ENCODE measurements at regions not wholly inside any gene's neighbourhood (a gene's known extent, or its start where the extent isn't known, plus 50 kb on each side); places are given as distances from the start of the nearest gene placed in this dataset.

DNA sequence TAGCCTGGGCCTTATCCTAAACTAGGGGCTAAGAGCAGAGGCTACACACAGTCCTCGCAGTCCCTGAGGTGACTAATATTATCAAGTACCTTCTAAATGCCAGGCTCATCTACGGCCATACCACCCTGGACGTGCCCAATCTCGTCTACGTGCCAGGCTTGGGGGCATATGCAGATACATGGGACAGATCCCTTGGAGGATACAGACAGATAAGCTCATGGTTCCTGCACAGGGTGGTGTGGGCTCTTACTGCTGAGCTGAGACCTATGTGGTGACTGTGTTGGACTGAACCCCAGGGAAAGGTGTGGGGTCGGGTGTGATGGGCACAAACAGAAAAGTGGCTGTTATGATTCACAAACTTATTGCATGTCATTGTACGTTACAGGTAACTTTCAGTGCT is 268.4 kb upstream of the NEBL start:
- Mint-ChIP-seq H3K9me3 (peaks cover 20% of the 10 kb centered on the region), H3K27me3 (ENCODE audit: low read depth, poor library complexity) (peaks cover 3% of the 10 kb centered on the region)

DNA sequence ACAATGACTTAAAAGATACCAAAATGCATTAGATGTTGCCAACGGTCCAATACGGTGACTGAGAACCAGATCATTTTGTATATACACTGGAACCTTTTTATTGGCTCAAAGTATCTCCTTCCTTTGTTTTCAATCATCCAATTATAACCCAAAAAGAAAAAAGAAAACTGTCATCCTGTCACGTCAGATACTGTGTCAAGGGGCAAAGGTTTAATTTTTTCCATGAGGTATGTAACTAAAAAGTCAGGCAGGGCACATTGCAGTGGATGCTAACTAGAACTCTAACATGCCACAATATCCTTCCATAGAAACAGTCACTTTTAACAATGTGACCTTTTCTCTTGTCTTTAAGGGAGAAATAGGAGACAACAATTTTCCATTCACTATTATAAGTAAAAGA is 267.6 kb upstream of the NEBL start:
- H3K4me3 Mint-ChIP-seq: no peak overlapping the region
- H3K27ac Mint-ChIP-seq: no peak overlapping the region
- DNase-seq: no peak
- peaks cover 20% of the 10 kb centered on the region for H3K9me3 Mint-ChIP-seq
- peaks cover 4% of the 10 kb centered on the region for H3K27me3 Mint-ChIP-seq (ENCODE audit: low read depth, poor library complexity)
- TF ChIP-seq, protein P1, sequence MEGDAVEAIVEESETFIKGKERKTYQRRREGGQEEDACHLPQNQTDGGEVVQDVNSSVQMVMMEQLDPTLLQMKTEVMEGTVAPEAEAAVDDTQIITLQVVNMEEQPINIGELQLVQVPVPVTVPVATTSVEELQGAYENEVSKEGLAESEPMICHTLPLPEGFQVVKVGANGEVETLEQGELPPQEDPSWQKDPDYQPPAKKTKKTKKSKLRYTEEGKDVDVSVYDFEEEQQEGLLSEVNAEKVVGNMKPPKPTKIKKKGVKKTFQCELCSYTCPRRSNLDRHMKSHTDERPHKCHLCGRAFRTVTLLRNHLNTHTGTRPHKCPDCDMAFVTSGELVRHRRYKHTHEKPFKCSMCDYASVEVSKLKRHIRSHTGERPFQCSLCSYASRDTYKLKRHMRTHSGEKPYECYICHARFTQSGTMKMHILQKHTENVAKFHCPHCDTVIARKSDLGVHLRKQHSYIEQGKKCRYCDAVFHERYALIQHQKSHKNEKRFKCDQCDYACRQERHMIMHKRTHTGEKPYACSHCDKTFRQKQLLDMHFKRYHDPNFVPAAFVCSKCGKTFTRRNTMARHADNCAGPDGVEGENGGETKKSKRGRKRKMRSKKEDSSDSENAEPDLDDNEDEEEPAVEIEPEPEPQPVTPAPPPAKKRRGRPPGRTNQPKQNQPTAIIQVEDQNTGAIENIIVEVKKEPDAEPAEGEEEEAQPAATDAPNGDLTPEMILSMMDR (IDR thresholded peaks at IDR 0.05): no peak
- peaks cover 22% of the 10 kb centered on the region for H3K36me3 Mint-ChIP-seq (ENCODE audit: low read depth)
- peaks cover 33% of the 10 kb centered on the region for H3K4me1 Mint-ChIP-seq

More for the DNA sequence above, 268.4 kb upstream of the NEBL start:
- peaks cover 22% of the 10 kb centered on the region for H3K36me3 Mint-ChIP-seq (ENCODE audit: low read depth)
- TF ChIP-seq, protein P1 (IDR thresholded peaks at IDR 0.05): no peak
- H3K4me3 Mint-ChIP-seq: no peak overlapping the region
- no peak overlapping the region for H3K27ac Mint-ChIP-seq
- peaks cover 39% of the 10 kb centered on the region for H3K4me1 Mint-ChIP-seq
- DNase-seq: no peak

DNA sequence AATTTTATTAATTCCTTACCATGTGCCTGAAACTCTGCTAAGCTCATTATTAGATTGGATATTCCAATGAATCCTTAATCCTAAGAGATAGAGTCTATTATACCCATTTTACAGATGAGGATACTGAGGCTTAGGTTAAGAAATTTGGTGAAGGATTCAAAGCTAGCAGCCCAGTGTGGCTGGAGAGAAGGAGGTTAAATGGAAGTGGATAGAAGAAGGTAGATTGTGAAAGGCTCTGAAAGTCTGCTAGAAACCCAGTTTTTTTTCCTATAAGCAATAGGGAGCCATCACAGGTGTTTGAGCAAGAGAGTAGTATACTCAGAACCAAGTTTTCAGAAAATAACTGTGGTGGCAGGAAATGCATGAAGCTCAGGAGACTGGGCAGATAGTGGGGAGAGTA is 265.8 kb upstream of the NEBL start:
- Mint-ChIP-seq H3K27ac (peak overlapping the region; percentile 41), H3K27me3 (ENCODE audit: low read depth, poor library complexity) (peaks cover 11% of the 10 kb centered on the region), H3K9me3 (peaks cover 20% of the 10 kb centered on the region), H3K4me3 (no peak overlapping the region), H3K4me1 (peaks cover 27% of the 10 kb centered on the region), H3K36me3 (ENCODE audit: low read depth) (peaks cover 22% of the 10 kb centered on the region)
- TF ChIP-seq, protein P1 (IDR thresholded peaks at IDR 0.05): no peak
- no peak for DNase-seq

DNA sequence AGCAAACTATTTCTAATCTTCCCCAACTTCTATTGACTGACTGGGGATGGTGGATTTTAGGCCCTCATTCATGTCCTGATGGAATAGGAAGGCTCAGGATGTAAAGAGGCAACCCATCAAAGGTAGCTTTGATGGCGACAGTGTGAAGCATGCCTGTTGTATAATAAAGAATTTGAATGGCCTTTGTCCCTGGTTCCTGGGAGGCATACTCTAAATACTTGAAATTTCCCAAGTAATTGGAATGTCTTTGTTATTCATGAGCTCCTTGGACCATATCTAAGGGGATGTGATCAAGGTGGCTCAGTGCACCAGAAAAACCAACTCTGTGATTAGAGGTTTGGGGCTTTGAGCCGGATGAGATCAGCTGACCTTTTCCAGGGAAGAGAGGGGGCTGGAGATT is 264.5 kb upstream of the NEBL start:
- no peak overlapping the region for H3K27ac Mint-ChIP-seq

DNA sequence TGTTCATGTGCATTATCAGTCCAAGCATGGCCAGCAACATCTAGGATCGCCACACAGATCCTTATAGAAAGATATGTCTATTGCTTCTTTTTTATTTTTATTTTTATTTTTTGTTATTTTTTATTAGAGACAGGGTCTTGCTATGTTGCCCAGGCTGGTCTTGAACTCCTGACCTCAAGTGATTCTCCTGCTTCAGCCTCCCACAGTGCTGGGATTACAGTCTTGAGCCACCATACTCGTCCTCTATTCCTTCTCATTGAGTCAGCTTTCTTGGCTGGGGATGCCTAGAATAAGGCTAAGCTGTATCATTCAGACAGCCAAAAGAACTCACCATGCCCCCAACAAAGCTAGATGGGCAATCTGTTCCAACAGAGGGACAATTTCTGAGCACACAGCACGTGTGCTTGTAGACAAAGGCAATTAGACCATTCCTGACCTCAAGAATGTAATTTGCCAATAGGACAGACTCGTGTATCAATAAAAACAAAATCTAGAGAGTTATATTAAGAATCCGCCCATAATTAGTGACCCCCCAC is 264.0 kb upstream of the NEBL start:
- H3K27ac Mint-ChIP-seq: no peak overlapping the region
- H3K4me1 Mint-ChIP-seq: peaks cover 15% of the 10 kb centered on the region
- DNase-seq: no peak
- peaks cover 18% of the 10 kb centered on the region for H3K36me3 Mint-ChIP-seq (ENCODE audit: low read depth)
- TF ChIP-seq, protein P1 (IDR thresholded peaks at IDR 0.05): no peak
- H3K27me3 Mint-ChIP-seq (ENCODE audit: low read depth, poor library complexity): peaks cover 11% of the 10 kb centered on the region
- H3K4me3 Mint-ChIP-seq: no peak overlapping the region
- H3K9me3 Mint-ChIP-seq: peaks cover 12% of the 10 kb centered on the region

More for the DNA sequence above, 264.5 kb upstream of the NEBL start:
- TF ChIP-seq, protein P1 (IDR thresholded peaks at IDR 0.05): no peak
- peaks cover 11% of the 10 kb centered on the region for H3K27me3 Mint-ChIP-seq (ENCODE audit: low read depth, poor library complexity)
- H3K36me3 Mint-ChIP-seq (ENCODE audit: low read depth): peaks cover 22% of the 10 kb centered on the region
- H3K4me3 Mint-ChIP-seq: no peak overlapping the region
- peaks cover 19% of the 10 kb centered on the region for H3K4me1 Mint-ChIP-seq
- H3K9me3 Mint-ChIP-seq: peaks cover 17% of the 10 kb centered on the region
- no peak for DNase-seq

DNA sequence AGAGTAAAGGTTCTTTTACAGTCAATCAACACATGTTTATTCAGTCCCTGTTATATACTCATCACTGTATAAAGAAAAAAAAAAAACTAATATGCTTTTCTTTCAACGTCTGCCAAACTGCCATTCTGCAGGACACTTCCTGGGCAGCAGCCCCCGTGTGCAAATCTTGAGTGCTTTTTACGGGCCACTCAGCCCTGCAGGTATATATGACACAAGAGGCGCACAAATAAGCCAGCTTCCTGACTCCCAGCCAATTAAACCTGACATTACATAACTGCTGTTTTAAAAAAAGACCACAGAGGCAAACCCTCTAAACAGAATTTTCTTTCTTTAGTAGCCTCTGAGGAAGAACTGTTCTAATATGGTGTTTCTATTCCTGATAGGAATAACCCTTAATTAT is 263.0 kb upstream of the NEBL start:
- Mint-ChIP-seq H3K4me1 (peaks cover 15% of the 10 kb centered on the region), H3K36me3 (ENCODE audit: low read depth) (peaks cover 18% of the 10 kb centered on the region), H3K27ac (no peak overlapping the region), H3K9me3 (peaks cover 12% of the 10 kb centered on the region), H3K27me3 (ENCODE audit: low read depth, poor library complexity) (peaks cover 11% of the 10 kb centered on the region), H3K4me3 (no peak overlapping the region)
- TF ChIP-seq, protein P1 (IDR thresholded peaks at IDR 0.05): no peak
- no peak for DNase-seq
